NCI-H2171 treated with DMSO at 0.1 percent for 48 hours (cell line): ENCODE measurements at regions not wholly inside any gene's neighbourhood (a gene's known extent, or its start where the extent isn't known, plus 50 kb on each side); places are given as distances from the start of the nearest gene placed in this dataset.
A peak's percentile ranks its signal among the peaks of the same experiment; 100 is the strongest.
"Not testable (repeated sequence)": the region's sequence is repeated elsewhere in the genome, so short reads cannot be mapped to it uniquely, and the experiment has no call there.

ENCODE experiments used
- DNase-seq: peaks from one replicate; lab custom pipeline; 2025; lab: John Stamatoyannopoulos, UW

GRCh38 chr5:38148021-38148625 lies 110.2 kb upstream of the EGFLAM start:
- no peak for DNase-seq

GRCh38 chr5:38143384-38143783 lies 115.0 kb upstream of the EGFLAM start:
- DNase-seq, result no peak

- DNase-seq, result no peak
Measured at GRCh38 chr5:38141665-38142064, 116.7 kb upstream of the EGFLAM start.

- DNase-seq, result no peak
Measured at GRCh38 chr5:38138574-38138973, 119.8 kb upstream of the EGFLAM start.

- DNase-seq, result peak; percentile 35
Measured at GRCh38 chr5:38135486-38136039, 122.8 kb upstream of the EGFLAM start.

GRCh38 chr5:38134810-38135209 lies 123.5 kb upstream of the EGFLAM start:
- no peak for DNase-seq

GRCh38 chr5:38134294-38134693 lies 124.1 kb upstream of the EGFLAM start:
- not testable (repeated sequence) for DNase-seq

GRCh38 chr5:38131686-38132085 lies 126.7 kb upstream of the EGFLAM start:
- no peak for DNase-seq

- no peak for DNase-seq
Measured at GRCh38 chr5:38124321-38124720, 134.0 kb upstream of the EGFLAM start.

GRCh38 chr5:38121420-38121819 lies 136.9 kb upstream of the EGFLAM start:
- no peak for DNase-seq

GRCh38 chr5:38119836-38120235 lies 138.5 kb upstream of the EGFLAM start:
- DNase-seq, result no peak

- DNase-seq, result no peak
Measured at GRCh38 chr5:38117784-38118479, 140.4 kb upstream of the EGFLAM start.

GRCh38 chr5:38115318-38115827 lies 143.0 kb upstream of the EGFLAM start:
- DNase-seq, result no peak

GRCh38 chr5:38113880-38114279 lies 144.5 kb upstream of the EGFLAM start:
- DNase-seq, result no peak

- no peak for DNase-seq
Measured at GRCh38 chr5:38113456-38113855, 144.9 kb upstream of the EGFLAM start.

- DNase-seq, result no peak
Measured at GRCh38 chr5:38112938-38113337, 145.4 kb upstream of the EGFLAM start.

- DNase-seq, result no peak
Measured at GRCh38 chr5:38110130-38110529, 148.2 kb upstream of the EGFLAM start.

- DNase-seq, result no peak
Measured at GRCh38 chr5:38107096-38107495, 151.3 kb upstream of the EGFLAM start.

GRCh38 chr5:38105801-38106200 lies 152.6 kb upstream of the EGFLAM start:
- no peak for DNase-seq

GRCh38 chr5:38105231-38105570 lies 153.2 kb upstream of the EGFLAM start:
- no peak for DNase-seq

- DNase-seq, result no peak
Measured at GRCh38 chr5:38104497-38105230, 153.7 kb upstream of the EGFLAM start.

GRCh38 chr5:38101897-38102296 lies 156.5 kb upstream of the EGFLAM start:
- no peak for DNase-seq
